HG03575 (cell line): ENCODE measurements at regions not wholly inside any gene's neighbourhood (a gene's known extent, or its start where the extent isn't known, plus 50 kb on each side); places are given as distances from the start of the nearest gene placed in this dataset.

Experiments used
- ATAC-seq: cut with Tn5 transposase; IDR thresholded peaks from one replicate; pipeline ENCODE4 v1.9.1; 2021; ENCODE audit not compliant: unreplicated experiment, insufficient number of reproducible peaks, low FRiP score; ENCODE audit errors: extremely low read depth

DNA sequence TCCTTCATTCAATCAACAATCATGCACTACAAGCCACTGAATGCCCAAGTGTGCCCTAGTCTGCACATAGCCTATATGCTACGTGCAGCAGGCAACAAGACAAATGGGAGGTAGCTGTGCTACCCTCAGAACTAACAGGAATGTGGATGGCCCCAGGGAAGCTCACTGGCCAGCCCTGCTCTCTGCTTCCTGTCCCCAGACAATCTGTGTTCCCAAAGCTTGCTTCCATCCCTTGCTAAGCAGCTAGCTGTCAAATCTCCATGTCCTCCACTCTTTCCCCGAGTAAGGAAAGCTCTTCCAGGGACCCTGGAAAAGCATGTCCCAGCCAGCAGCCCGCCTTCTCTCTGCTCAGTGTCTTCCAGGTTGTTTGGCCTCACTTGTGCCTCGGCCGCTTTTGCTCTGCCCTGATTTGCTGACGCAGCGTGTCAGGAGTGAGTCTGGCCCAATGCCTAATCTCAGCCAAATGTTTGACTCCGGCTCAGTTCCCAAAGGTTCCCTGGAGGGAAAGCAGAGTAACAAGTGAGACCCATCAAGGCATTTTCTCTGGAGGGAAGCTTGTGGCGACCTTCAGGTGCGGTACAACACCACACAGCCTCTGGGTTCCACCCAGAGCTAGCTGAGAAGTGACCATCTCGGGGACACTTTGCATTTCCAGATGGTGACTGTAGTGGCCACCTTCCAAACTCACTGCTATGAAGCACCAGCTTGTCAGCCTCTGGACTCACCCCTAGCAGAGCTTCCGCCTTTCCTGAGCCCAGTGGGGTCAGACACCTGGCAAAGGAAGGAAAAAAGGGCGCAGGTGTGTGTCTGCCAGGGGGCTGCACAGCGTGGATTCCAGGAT, 243.4 kb downstream of the RHOU start:
- ATAC-seq: no peak

DNA sequence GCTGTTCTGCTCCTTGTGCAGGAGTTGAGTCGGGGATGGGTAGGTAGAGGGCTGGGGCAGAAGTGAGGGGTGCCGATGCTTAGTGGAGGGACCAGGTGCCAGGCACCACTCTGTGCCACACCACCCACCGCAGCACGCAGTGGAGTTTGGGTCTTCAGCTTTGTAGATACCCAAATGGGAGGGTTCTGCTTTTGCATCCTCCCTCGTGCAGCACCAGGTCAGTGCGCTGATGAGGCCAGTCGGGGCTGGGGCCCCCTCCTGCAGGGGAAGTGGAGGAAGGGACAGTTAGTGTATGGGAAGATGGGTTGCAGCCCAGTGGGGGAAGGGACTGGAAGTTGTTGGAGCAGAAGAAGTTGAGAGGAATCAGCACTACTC, 244.0 kb downstream of the RHOU start:
- no peak for ATAC-seq

DNA sequence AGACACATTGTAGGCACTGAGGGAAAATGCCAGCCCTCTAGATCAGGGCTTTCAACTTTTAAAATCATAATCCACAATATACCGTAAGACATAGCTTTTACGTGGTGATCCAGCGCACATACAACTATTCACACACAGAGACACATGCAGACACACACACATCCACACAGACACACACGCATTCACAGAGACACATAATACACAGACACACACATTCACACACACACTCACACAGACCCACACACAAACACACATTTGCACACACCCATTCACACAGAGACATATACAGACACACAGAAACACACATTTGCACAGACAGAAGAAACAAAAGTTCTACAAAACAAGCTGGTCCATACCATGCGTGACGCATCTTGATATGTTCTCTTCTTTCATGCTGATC, 244.5 kb downstream of the RHOU start:
- ATAC-seq: no peak

DNA sequence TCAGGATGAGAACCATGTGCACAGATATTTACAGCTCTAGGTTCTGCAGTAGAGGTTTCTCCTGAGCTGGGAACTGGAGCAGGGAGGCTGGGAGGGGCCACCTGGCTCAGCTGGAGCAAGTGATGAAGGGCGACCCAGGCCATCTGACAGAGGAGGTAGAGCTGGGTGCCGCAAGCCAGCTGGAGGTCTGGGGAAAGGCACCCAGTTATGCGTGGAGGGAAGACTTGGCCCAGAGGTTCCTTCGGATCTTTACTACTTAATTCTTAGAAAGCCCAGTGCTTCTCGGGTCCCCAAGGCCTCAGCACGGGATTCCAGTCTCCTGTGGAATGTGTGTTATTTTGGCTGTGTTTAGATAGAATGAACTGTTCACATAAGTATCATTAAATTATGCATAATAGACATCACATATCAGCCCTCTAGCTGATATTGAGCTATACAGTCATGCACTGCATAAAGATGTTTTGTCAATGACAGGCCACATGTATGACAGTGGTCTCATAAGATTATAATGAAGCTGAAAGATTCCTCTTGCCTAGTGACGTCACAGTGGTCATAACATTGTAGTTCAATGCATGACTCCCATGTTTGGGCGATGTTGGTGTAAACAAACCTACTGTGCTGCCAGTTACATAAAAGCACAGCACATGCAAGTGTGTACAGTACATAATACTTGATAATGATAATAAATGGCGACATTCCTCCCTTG, 245.1 kb downstream of the RHOU start:
- no peak for ATAC-seq

DNA sequence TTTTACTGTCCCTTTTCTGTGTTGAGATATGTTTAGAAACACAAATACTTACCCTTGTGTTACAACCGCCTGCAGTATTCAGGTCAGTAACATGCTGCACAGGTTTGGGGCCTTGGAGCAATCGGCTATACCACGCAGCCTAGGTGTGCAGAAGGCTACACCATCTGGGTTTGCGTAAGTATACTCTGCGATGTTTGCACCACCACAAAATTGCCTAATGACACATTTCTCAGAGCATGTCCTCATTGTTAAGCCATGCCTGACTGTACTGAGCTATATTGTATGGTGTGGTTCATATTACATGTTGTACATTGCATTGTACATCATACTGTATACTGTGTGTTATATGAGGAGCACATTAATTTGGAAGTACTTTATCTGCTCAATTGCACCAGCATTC, 247.4 kb downstream of the RHOU start:
- ATAC-seq: no peak

DNA sequence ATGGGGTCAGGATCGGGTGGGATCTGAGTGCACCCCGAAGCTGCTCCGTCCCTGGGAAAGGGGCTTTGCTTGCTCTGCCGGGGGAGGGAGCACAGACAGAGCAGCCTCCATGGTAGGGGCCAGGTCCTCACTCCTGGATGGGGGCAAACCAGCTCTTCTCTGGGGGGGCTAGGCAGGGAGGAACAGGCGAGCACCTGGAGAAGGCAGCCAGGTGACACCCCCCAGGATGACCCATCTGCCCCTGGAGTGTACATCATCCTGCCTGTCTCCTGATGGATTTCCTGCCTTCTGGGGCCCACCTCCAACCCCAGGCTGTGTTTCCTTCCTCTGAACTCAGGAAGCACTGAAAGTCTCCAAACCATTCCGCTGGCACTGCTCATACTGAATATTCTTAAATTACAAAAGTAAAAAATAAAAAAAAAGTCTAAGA, 248.0 kb downstream of the RHOU start:
- ATAC-seq: no peak

DNA sequence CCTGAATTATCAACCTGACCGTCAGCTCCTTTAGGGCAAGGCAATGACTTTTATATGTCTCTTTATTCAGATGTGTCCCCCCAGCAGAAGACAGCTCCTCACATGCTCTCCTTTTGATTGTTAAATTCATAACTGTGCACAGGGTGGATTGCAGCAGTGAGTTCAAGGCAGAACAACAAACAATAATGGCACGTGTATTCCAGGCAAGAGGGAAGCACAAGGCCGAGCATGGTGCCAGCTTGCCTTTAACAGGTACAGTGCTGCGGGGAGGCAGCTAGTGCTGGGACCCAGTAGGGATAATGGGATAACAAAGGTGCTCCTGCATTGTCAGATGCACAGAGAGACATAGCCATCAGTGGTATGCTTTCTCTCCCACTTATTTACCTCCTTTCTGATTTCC, 248.4 kb downstream of the RHOU start:
- ATAC-seq: no peak

DNA sequence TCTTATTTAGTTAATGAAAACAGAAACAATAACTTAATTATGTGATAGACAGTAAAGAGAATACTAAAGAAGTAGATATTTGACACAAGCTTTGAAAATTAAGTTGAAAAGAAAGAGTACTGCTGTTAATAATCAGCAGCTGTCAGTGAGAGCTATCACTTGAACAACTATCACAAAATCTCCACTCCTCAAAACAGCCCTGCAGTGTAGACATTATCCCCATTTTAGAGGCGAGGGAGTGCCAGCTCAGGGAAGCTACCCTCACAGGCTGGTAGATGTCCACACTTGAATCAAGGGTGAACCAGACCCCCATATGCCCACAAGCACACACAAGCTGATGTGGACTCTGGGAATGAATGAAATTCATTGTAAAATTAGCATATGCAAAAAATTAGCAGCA, 248.8 kb downstream of the RHOU start:
- ATAC-seq: no peak

DNA sequence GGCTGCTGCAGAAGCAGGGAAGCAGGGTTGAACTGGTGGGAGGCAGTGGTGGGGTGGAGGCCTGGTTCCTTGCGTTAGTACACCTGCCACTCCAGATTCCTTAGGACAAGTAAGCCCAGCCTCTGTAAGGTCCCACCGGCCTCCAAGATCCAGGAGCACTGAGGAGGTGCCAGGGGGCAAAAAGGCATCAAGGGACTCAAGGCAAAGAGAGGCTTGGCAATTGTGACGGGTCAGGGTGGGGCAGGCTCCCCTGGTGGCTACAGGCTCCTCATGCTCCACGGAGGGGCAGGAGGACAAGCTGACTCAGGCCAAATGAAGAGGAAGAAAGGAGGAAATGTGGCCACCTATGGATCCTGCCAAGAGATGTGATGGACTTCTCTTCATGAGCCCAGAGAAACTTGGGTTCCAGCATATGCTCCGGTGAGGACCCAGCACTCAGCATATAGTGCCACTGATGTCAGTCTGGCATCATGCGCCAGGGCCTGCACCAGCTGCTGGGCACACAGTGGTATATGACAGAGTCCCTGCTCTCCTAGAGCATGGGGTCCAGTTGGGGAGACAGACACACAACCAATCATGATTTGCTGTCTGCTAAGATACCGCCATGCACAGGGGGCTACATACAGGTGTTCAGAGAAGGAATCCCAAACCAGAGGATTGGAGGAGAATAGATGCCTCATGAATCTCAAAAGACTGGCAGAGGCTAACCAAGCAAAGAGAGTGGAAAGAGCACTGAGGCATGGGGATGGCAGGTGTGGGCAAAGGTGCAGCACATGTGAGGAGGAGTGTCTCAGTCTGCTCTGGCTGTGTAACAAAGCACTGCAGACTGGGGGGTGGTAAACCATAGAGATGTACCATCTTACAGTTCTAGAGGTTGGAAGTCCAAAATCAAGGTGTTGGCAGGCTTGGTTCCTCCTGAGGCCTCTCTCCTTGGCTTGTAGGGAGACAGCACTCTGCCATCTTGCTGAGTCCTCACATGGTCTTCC, 249.7 kb downstream of the RHOU start:
- ATAC-seq: no peak

DNA sequence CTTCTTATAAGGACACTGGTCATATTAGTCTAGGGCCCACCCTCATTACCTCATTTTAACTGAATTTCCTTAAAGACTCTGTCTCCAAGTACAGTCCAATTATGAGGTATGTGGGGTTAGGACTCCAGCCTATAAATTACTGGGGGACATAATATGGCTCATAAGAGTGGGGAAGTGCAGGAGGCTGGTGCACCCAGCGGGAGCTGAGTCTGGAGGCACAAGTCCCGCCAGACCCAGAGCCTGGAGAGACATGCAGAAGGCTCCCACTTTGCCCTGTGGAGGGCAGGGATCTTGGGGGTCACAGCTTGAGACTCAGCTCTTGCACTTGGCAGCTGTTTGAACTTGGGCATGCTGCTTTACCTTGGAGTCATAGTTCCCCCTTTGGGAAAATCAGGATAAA, 250.4 kb downstream of the RHOU start:
- no peak for ATAC-seq

DNA sequence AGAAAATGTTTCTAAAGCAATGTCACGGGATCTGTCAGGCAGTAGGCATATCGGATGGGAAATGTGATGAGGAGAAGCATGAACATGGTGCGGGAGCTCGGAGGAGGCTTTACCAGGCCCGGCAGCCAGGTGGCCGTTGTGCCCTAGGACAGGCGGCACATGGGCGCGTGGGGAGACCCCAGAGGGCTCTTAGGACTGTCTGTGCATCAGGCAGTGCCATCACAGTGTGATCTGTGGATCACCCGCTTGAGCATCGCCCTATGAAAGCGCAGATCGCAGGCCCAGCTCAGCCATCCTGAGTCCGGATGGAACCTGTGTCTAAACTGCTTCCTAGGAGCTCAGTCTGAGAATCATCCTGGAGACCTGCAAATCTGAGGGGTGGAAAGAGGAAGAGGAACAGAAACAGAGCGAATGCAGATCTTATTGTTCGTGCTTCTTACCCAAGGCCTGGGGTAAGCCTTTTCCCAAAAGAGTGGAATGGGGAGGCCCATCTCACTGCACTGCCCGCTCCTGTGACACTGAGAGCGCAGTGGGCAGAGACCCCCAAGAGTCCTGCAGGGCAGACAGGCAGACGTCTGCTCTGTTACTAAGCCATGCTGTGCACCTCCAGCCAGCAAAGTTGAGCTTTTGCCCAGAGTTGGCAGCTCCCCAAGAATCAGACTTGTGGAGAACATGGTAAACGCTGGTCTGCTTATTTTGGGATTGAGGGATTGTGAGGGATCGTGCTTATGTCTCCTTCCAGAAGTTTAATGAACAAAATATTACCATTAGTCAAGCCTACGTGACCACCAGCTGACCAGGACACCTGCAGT, 251.0 kb downstream of the RHOU start:
- ATAC-seq: no peak

DNA sequence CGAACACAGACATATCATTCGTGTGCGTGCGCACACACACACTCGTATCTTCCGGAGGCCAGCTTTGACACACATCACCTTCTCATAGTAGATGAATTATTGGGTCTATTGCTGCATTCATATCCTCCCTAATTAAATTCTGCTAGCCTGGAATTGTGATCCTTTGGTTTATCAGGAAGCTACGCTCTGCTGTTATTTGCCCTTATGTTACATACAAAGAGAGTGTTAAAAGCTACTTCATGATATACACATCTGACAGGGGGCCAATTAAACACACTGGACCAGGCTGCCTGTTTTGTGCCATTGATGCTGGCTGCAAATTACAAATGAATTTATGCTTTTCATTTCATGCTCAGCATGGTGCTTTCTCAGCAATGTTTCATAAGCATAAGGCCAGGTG, 252.0 kb downstream of the RHOU start:
- ATAC-seq: no peak

DNA sequence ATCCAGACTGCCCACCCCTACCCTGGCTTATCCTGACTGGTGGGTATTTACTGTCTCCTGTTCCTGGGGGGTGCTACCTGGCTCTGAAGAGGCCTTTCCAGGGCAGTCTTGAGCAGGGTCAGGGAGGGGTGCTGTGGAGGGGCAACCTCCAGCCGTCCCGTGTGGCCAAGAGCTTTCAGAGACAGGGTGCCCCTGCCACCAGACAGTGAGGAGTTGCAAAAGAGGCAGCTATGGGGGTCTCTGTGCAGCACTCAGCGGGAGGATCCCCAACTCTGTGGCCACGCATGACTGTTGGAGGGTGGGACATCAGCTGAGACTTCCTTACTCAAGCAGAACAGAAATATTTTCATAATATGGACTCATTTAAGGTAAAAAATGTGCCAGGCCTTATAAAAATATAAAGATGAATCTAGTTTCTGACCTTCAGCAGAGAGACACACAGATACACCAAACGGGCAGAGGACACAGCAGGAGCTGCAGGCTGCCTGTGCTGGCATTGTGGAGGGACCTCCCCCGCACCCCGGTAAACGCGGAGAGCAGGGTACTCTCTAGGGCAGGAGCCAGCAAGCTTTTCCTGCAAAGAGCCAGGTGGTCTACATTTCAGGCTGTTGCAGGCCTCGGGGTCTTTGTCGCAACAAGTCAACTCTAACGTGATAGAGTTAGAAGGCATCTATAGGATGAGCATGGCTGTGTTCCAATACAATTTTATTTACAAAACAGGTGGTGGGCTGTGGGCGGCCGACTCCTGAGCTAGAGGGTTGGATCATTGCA, 252.6 kb downstream of the RHOU start:
- ATAC-seq: no peak

DNA sequence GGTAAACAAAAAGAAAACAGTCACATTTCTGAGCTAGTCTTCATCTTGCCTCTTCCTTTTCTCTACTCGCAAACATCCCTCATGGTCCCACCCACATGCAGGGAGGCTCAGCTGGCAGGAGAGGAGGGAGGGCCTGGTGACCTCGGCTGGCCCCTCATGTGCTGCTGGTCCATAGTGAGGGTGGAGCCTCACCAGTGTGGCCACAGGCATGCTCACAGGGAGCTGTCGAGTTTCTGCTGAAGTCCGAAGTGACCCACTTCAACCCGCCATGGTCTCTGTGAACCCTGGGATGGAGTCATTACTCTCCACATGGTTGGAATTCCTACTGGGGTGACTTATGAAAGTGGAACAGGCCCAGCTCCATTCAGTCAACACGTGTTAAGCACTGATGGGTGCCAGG, 253.4 kb downstream of the RHOU start:
- no peak for ATAC-seq

DNA sequence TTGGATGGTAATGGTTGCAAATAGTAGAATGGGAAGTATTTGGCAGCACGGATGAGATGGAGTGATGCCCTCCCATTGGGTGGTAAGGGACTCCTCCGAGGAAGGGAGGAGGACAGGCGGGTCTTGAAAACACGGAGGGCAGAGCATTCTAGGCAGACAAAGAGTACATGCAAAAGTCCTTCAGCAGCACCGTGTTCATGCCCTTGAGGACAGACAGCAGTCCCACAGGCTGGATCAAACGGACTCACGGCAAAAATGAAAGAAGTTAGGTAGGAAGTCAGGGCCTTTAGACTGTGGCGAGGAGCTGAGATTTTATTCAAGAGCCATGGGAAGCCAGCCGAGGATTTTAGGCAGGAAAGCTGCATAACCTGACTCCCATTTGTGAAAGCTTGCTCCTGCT, 253.9 kb downstream of the RHOU start:
- ATAC-seq: no peak

DNA sequence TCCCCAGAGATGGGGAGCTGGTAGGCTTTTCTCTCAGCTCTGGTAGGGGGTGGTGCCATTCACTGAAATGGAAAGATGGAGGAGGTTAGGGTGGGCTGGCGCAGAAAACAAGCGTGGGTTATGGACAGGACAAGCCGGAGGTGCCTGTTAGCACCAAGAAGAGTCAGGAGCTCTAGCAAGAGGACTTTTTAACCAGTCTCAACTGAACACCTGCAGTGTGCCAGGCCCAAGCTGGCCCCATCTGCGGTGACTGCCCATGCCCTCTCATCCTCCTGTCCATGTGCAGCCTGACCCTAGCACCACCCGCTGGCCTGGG, 254.4 kb downstream of the RHOU start:
- no peak for ATAC-seq

DNA sequence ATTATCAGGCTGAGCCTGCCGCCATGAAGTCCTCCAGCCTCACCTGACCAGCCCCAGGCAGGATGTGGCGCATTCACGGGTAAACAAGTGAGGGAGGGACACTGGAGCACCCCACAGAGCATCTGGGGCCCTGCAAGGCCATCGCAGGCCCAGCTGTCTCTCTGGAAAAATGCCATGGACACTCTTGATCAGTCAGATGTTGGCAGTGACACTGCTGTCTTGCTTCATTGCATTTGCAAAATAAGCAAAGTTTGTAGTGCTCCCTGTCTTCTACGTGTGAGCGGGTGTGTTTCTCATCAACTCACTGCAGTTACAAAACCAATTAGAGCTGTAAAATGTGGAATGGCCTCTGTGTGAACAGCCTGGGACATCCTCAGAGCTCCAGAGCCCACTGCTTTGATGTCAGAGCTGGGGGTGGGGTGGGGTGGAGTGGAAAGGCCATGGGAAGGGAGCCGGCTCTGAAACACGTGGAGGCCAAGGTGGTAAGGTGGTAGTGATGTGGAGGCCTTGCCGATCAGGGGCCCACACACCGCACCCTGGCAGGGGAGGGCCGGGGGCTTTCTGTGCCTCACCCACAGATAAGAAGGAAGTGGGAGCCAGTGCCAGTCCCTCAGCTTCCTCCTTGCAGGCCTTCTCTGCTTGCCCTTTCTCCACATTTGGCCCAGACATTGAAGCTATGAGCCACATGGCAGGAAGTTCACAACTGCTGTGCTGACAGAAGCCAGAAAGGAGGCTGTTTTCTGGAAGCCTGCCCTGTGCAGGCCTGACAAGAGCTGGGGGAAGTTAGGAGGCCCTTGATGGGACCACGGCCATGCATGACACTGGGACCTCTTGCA, 254.9 kb downstream of the RHOU start:
- no peak for ATAC-seq
